ENCODE measurements at regions not wholly inside any gene's neighbourhood (a gene's known extent, or its start where the extent isn't known, plus 50 kb on each side); places are given as distances from the start of the nearest gene placed in this dataset.

- peaks cover 0 to 2% of the 10 kb centered on the region in 2 donors for H3K27me3 Mint-ChIP-seq
- no peaks in the 10 kb centered on the region for H3K27me3 ChIP-seq (ENCODE audit: insufficient read depth, low read length)
- H3K27ac Mint-ChIP-seq = no peak overlapping the region
- H3K36me3 Mint-ChIP-seq = no peaks in the 10 kb centered on the region
- H3K4me1 ChIP-seq (ENCODE audit: insufficient read depth, low read length) = no peaks in the 10 kb centered on the region
- no peak for DNase-seq
- H3K9me3 Mint-ChIP-seq = peaks cover 0 to 5% (median 1%) of the 10 kb centered on the region in 8 donors
- no peak overlapping the region for H3K27ac ChIP-seq (ENCODE audit: low read depth, low read length)
- CTCF ChIA-PET (ENCODE audit: partially characterized antibody) = no interaction called here
- no peaks in the 10 kb centered on the region for H3K9me3 ChIP-seq (ENCODE audit: control insufficient read depth in 1 of 2, low read length in 2 of 2)
- no peak overlapping the region for H3K4me3 Mint-ChIP-seq
- intact Hi-C loops (cut with micrococcal nuclease) = no loop called here
- no peaks in the 10 kb centered on the region for H3K36me3 ChIP-seq (ENCODE audit: insufficient read depth, low read length)
- no peaks in the 10 kb centered on the region for H3K4me1 Mint-ChIP-seq
- POLR2A ChIA-PET (ENCODE audit: partially characterized antibody) = no interaction called here
- no peak overlapping the region for H3K4me3 ChIP-seq (ENCODE audit: low read length in 2 of 2)
Observed at GRCh38 chr2:207397917-207398655, 131.7 kb upstream of the CREB1 start.

- Mint-ChIP-seq H3K4me3 (no peak overlapping the region), H3K9me3 (peaks cover 0 to 5% (median 1%) of the 10 kb centered on the region in 8 donors), H3K4me1 (no peaks in the 10 kb centered on the region), H3K27me3 (no peaks in the 10 kb centered on the region), H3K36me3 (no peaks in the 10 kb centered on the region), H3K27ac (no peak overlapping the region)
- POLR2A ChIA-PET (ENCODE audit: partially characterized antibody) = no interaction called here
- Histone ChIP-seq H3K27me3 (ENCODE audit: insufficient read depth, low read length) (no peaks in the 10 kb centered on the region), H3K4me3 (ENCODE audit: low read length in 2 of 2) (no peak overlapping the region), H3K36me3 (ENCODE audit: insufficient read depth, low read length) (no peaks in the 10 kb centered on the region), H3K4me1 (ENCODE audit: insufficient read depth, low read length) (no peaks in the 10 kb centered on the region), H3K9me3 (ENCODE audit: control insufficient read depth in 1 of 2, low read length in 2 of 2) (no peaks in the 10 kb centered on the region), H3K27ac (ENCODE audit: low read depth, low read length) (no peak overlapping the region)
- intact Hi-C loops (cut with micrococcal nuclease) = no loop called here
- CTCF ChIA-PET (ENCODE audit: partially characterized antibody) = no interaction called here
- DNase-seq = no peak
Observed at GRCh38 chr2:207399301-207399700, 130.5 kb upstream of the CREB1 start.

GRCh38 chr2:207401338-207401737 is 128.4 kb upstream of the CREB1 start:
- Histone ChIP-seq H3K27me3 (ENCODE audit: insufficient read depth, low read length) (no peaks in the 10 kb centered on the region), H3K4me1 (ENCODE audit: insufficient read depth, low read length) (no peaks in the 10 kb centered on the region), H3K36me3 (ENCODE audit: insufficient read depth, low read length) (no peaks in the 10 kb centered on the region), H3K27ac (ENCODE audit: low read depth, low read length) (no peak overlapping the region), H3K9me3 (ENCODE audit: control insufficient read depth in 1 of 2, low read length in 2 of 2) (no peaks in the 10 kb centered on the region), H3K4me3 (ENCODE audit: low read length in 2 of 2) (no peak overlapping the region)
- peaks cover 0 to 2% (median 0%) of the 10 kb centered on the region in 8 donors for H3K9me3 Mint-ChIP-seq
- no peak overlapping the region for H3K4me3 Mint-ChIP-seq
- ChIA-PET POLR2A (ENCODE audit: partially characterized antibody) (no interaction called here), CTCF (ENCODE audit: partially characterized antibody) (no interaction called here)
- no peaks in the 10 kb centered on the region for H3K27me3 Mint-ChIP-seq
- H3K4me1 Mint-ChIP-seq = no peaks in the 10 kb centered on the region
- no peak for DNase-seq
- intact Hi-C loops (cut with micrococcal nuclease) = no loop called here
- H3K27ac Mint-ChIP-seq = no peak overlapping the region
- H3K36me3 Mint-ChIP-seq = no peaks in the 10 kb centered on the region

- DNase-seq = no peak
- Mint-ChIP-seq H3K4me1 (no peaks in the 10 kb centered on the region), H3K4me3 (no peak overlapping the region), H3K36me3 (no peaks in the 10 kb centered on the region), H3K27me3 (no peaks in the 10 kb centered on the region), H3K27ac (no peak overlapping the region), H3K9me3 (peaks cover 0 to 2% (median 0%) of the 10 kb centered on the region in 8 donors)
- intact Hi-C loops (cut with micrococcal nuclease) = no loop called here
- Histone ChIP-seq H3K36me3 (ENCODE audit: insufficient read depth, low read length) (no peaks in the 10 kb centered on the region), H3K9me3 (ENCODE audit: control insufficient read depth in 1 of 2, low read length in 2 of 2) (no peaks in the 10 kb centered on the region), H3K27me3 (ENCODE audit: insufficient read depth, low read length) (no peaks in the 10 kb centered on the region), H3K4me3 (ENCODE audit: low read length in 2 of 2) (no peak overlapping the region), H3K27ac (ENCODE audit: low read depth, low read length) (no peak overlapping the region), H3K4me1 (ENCODE audit: insufficient read depth, low read length) (no peaks in the 10 kb centered on the region)
- CTCF ChIA-PET (ENCODE audit: partially characterized antibody) = no interaction called here
- POLR2A ChIA-PET (ENCODE audit: partially characterized antibody) = no interaction called here
Observed at GRCh38 chr2:207403141-207403540, 126.6 kb upstream of the CREB1 start.

DNA sequence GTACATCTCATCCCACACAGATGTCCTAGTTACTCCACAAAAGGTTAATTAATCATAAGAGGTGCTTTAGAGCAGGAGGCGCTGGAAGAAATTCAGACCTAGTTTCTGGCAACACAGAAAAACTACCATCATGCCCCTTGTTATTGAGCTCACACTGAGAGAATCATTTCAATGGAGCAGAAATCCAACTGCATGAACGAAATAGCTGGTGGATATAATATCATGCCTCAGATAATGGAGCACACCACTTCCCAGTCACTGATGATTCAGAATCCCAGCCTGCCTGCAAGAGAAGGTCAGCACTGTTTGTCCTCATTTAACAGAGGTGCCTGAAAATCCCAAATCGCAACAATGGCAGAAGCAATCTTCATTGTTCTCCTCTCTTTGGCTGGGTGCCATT is 125.8 kb upstream of the CREB1 start:
- no peaks in the 10 kb centered on the region for H3K36me3 ChIP-seq (ENCODE audit: insufficient read depth, low read length)
- ChIA-PET POLR2A (ENCODE audit: partially characterized antibody) (no interaction called here), CTCF (ENCODE audit: partially characterized antibody) (no interaction called here)
- Mint-ChIP-seq H3K9me3 (peaks cover 0 to 2% (median 0%) of the 10 kb centered on the region in 8 donors), H3K4me1 (no peaks in the 10 kb centered on the region), H3K27ac (no peak overlapping the region), H3K4me3 (no peak overlapping the region), H3K36me3 (no peaks in the 10 kb centered on the region), H3K27me3 (no peaks in the 10 kb centered on the region)
- no peak for DNase-seq
- intact Hi-C loops (cut with micrococcal nuclease) = no loop called here
- H3K4me3 ChIP-seq (ENCODE audit: low read length in 2 of 2) = no peak overlapping the region
- H3K27me3 ChIP-seq (ENCODE audit: insufficient read depth, low read length) = no peaks in the 10 kb centered on the region
- H3K9me3 ChIP-seq (ENCODE audit: control insufficient read depth in 1 of 2, low read length in 2 of 2) = no peaks in the 10 kb centered on the region
- no peaks in the 10 kb centered on the region for H3K4me1 ChIP-seq (ENCODE audit: insufficient read depth, low read length)
- no peak overlapping the region for H3K27ac ChIP-seq (ENCODE audit: low read depth, low read length)

GRCh38 chr2:207405150-207405549 is 124.6 kb upstream of the CREB1 start:
- peaks cover 0 to under 1% (median 0%) of the 10 kb centered on the region in 8 donors for H3K9me3 Mint-ChIP-seq
- H3K4me1 Mint-ChIP-seq = no peaks in the 10 kb centered on the region
- CTCF ChIA-PET (ENCODE audit: partially characterized antibody) = no interaction called here
- H3K27me3 ChIP-seq (ENCODE audit: insufficient read depth, low read length) = no peaks in the 10 kb centered on the region
- H3K4me3 Mint-ChIP-seq = no peak overlapping the region
- no peaks in the 10 kb centered on the region for H3K36me3 ChIP-seq (ENCODE audit: insufficient read depth, low read length)
- POLR2A ChIA-PET (ENCODE audit: partially characterized antibody) = no interaction called here
- DNase-seq = no peak
- H3K4me3 ChIP-seq (ENCODE audit: low read length in 2 of 2) = no peak overlapping the region
- no peak overlapping the region for H3K27ac ChIP-seq (ENCODE audit: low read depth, low read length)
- no peak overlapping the region for H3K27ac Mint-ChIP-seq
- H3K4me1 ChIP-seq (ENCODE audit: insufficient read depth, low read length) = no peaks in the 10 kb centered on the region
- no peaks in the 10 kb centered on the region for H3K9me3 ChIP-seq (ENCODE audit: control insufficient read depth in 1 of 2, low read length in 2 of 2)
- intact Hi-C loops (cut with micrococcal nuclease) = no loop called here
- no peaks in the 10 kb centered on the region for H3K36me3 Mint-ChIP-seq
- no peaks in the 10 kb centered on the region for H3K27me3 Mint-ChIP-seq

DNA sequence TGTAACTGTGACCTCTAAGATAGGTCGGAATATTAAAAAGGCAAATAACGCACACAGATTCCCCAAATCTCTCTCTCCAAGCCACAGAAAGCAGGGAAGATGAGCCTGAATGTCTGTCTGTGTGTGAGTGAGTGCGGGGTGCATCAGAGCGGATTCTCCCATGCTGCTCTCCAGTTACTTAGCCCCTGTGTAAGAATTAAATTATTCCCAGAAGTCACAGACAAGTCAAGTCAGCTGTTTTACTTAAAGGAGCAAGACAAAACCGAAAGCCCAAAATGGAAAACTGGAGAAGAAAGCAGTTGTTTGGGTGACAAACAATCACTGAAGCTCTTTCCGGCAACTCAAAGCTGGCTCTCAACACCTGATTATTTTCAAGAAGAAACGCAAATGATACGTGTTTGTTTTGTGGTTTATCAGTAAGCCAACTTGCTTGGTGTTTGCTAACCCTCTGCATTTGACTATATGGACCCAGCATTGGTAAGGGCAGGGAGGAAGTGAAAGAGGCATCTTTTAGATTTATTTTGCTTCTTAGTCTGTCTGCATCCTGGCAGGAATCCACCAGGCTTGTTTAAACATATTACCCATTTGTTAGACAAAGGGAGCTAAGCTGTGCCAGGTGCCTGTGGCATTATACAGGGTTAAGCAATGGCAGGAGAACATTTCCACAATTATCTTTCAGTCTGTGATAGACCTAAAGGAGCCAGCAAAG is 121.5 kb upstream of the CREB1 start:
- Mint-ChIP-seq H3K9me3 (no peaks in the 10 kb centered on the region), H3K4me3 (no peak overlapping the region), H3K36me3 (no peaks in the 10 kb centered on the region), H3K4me1 (no peaks in the 10 kb centered on the region), H3K27me3 (no peaks in the 10 kb centered on the region), H3K27ac (no peak overlapping the region)
- CTCF ChIA-PET (ENCODE audit: partially characterized antibody) = no interaction called here
- H3K27ac ChIP-seq (ENCODE audit: low read depth, low read length) = no peak overlapping the region
- intact Hi-C loops (cut with micrococcal nuclease) = no loop called here
- no peaks in the 10 kb centered on the region for H3K9me3 ChIP-seq (ENCODE audit: control insufficient read depth in 1 of 2, low read length in 2 of 2)
- H3K4me1 ChIP-seq (ENCODE audit: insufficient read depth, low read length) = no peaks in the 10 kb centered on the region
- no peak overlapping the region for H3K4me3 ChIP-seq (ENCODE audit: low read length in 2 of 2)
- H3K27me3 ChIP-seq (ENCODE audit: insufficient read depth, low read length) = no peaks in the 10 kb centered on the region
- no peak for DNase-seq
- POLR2A ChIA-PET (ENCODE audit: partially characterized antibody) = no interaction called here
- no peaks in the 10 kb centered on the region for H3K36me3 ChIP-seq (ENCODE audit: insufficient read depth, low read length)
